MCF 10A (cell line): ENCODE measurements at regions not wholly inside any gene's neighbourhood (a gene's known extent, or its start where the extent isn't known, plus 50 kb on each side); places are given as distances from the start of the nearest gene placed in this dataset.
A peak's percentile ranks its signal among the peaks of the same experiment; 100 is the strongest.

Experiments
- BruUV-seq: library from RNA; stranded (reverse); fragments of 400-500 nt; replicated peaks from 2 replicates; lab custom pipeline; 2021; lab: Mats Ljungman, UMichigan
- CTCF ChIA-PET: fragments of 300-600 bp; sonication (Branson Sonifier 250); formaldehyde crosslinking; extraction: SDS; loops from one replicate; lab custom pipeline; 2021; ENCODE audit warnings: antibody characterized with exemption, inconsistent platforms; lab: Yijun Ruan, JAX
- POLR2A ChIA-PET: fragments of 300-600, 350-650 bp; sonication (Branson Sonifier 250); formaldehyde crosslinking; extraction: SDS; loops from one replicate; lab custom pipeline; 2020; ENCODE audit warnings: antibody characterized with exemption, inconsistent platforms; lab: Yijun Ruan, JAX
- DNase-seq: peaks from one replicate; pipeline ENCODE4 v3.0.0-alpha.2; 2018; ENCODE audit not compliant: unreplicated experiment
- H3K27ac Mint-ChIP-seq: one replicate; pipeline ENCODE4 v1.8.0; 2022; ENCODE audit warnings: mild to moderate bottlenecking, low read depth, mixed read lengths; ENCODE audit not compliant: unreplicated experiment
- H3K27me3 Mint-ChIP-seq: one replicate; pipeline ENCODE4 v1.8.0; 2022; ENCODE audit warnings: mixed read lengths; ENCODE audit not compliant: insufficient read depth, unreplicated experiment
- H3K36me3 Mint-ChIP-seq: one replicate; pipeline ENCODE4 v1.8.0; 2022; ENCODE audit warnings: mild to moderate bottlenecking, moderate library complexity, mixed read lengths; ENCODE audit not compliant: insufficient read depth, unreplicated experiment
- H3K4me1 Mint-ChIP-seq: one replicate; pipeline ENCODE4 v1.8.0; 2022; ENCODE audit warnings: mixed read lengths; ENCODE audit not compliant: insufficient read depth, unreplicated experiment
- H3K4me3 Mint-ChIP-seq: one replicate; pipeline ENCODE4 v1.8.0; 2022; ENCODE audit warnings: mild to moderate bottlenecking, moderate library complexity, mixed read lengths; ENCODE audit not compliant: unreplicated experiment
- H3K9me3 Mint-ChIP-seq: one replicate; pipeline ENCODE4 v1.8.0; 2022; ENCODE audit warnings: mixed read lengths; ENCODE audit not compliant: unreplicated experiment
- CTCF ChIP-seq: fragments of 200-600 bp; IDR thresholded peaks from one replicate; pipeline ENCODE4 v1.8.0; 2022; ENCODE audit warnings: antibody characterized with exemption, mild to moderate bottlenecking; ENCODE audit not compliant: unreplicated experiment
- intact Hi-C: fragments of 100-400 bp; cut with micrococcal nuclease; formaldehyde crosslinking; loops from 2 replicates; pipeline ENCODE4 v1.14.1; 2022

GRCh38 chr21:34274001-34274400, 89.8 kb upstream of the KCNE2 start:
- Mint-ChIP-seq H3K4me3 (no peak overlapping the region), H3K27me3 (peaks cover 44% of the 10 kb centered on the region), H3K9me3 (no peaks in the 10 kb centered on the region), H3K4me1 (peaks cover 6% of the 10 kb centered on the region), H3K27ac (no peak overlapping the region), H3K36me3 (peaks cover 5% of the 10 kb centered on the region)
- ChIA-PET POLR2A (interaction anchor here (0.7 kb wide), 1 partner anchor 168 kb away, joined by 3 read pairs; no protein-coding TSS in a partner anchor), CTCF (interaction anchor here (0.7 to 2.0 kb wide), 2 partner anchors 35 to 349 kb away, joined by 3 to 5 read pairs; no protein-coding TSS in a partner anchor)
- BruUV-seq, result no TSS peak
- TF ChIP-seq CTCF, result no peak
- intact Hi-C loops, result no loop called here
- DNase-seq, result peak; percentile 9

- no TSS peak for BruUV-seq
- H3K27me3 Mint-ChIP-seq, result peaks cover 16% of the 10 kb centered on the region
These were observed 86.9 kb upstream of the KCNE2 start for GRCh38 chr21:34276711-34277425.

GRCh38 chr21:34278451-34278850, 85.4 kb upstream of the KCNE2 start:
- BruUV-seq, result no TSS peak
- peaks cover 17% of the 10 kb centered on the region for H3K4me1 Mint-ChIP-seq
- no peak overlapping the region for H3K4me3 Mint-ChIP-seq
- intact Hi-C loops, result no loop called here
- no peak for TF ChIP-seq CTCF
- CTCF ChIA-PET, result no interaction called here
- H3K27me3 Mint-ChIP-seq, result peaks cover 10% of the 10 kb centered on the region
- H3K9me3 Mint-ChIP-seq, result no peaks in the 10 kb centered on the region
- H3K36me3 Mint-ChIP-seq, result no peaks in the 10 kb centered on the region
- DNase-seq, result no peak
- H3K27ac Mint-ChIP-seq, result no peak overlapping the region
- POLR2A ChIA-PET, result no interaction called here

More at GRCh38 chr21:34276711-34277425, 86.9 kb upstream of the KCNE2 start:
- Mint-ChIP-seq H3K4me3 (no peak overlapping the region), H3K27ac (no peak overlapping the region), H3K9me3 (no peaks in the 10 kb centered on the region), H3K36me3 (no peaks in the 10 kb centered on the region), H3K4me1 (peaks cover 17% of the 10 kb centered on the region)
- ChIA-PET CTCF (no interaction called here), POLR2A (no interaction called here)
- intact Hi-C loops, result no loop called here
- TF ChIP-seq CTCF, result no peak
- no peak for DNase-seq

- H3K27me3 Mint-ChIP-seq, result peaks cover 1% of the 10 kb centered on the region
- no peak for DNase-seq
- no TSS peak for BruUV-seq
- ChIA-PET POLR2A (no interaction called here), CTCF (no interaction called here)
- H3K4me3 Mint-ChIP-seq, result no peak overlapping the region
- no peaks in the 10 kb centered on the region for H3K36me3 Mint-ChIP-seq
- no peaks in the 10 kb centered on the region for H3K9me3 Mint-ChIP-seq
- peaks cover 11% of the 10 kb centered on the region for H3K4me1 Mint-ChIP-seq
- no peak overlapping the region for H3K27ac Mint-ChIP-seq
- intact Hi-C loops, result no loop called here
- TF ChIP-seq CTCF, result no peak
These were observed 84.5 kb upstream of the KCNE2 start for GRCh38 chr21:34279285-34279684.
